ENCODE measurements at regions not wholly inside any gene's neighbourhood (a gene's known extent, or its start where the extent isn't known, plus 50 kb on each side); places are given as distances from the start of the nearest gene placed in this dataset.

DNA sequence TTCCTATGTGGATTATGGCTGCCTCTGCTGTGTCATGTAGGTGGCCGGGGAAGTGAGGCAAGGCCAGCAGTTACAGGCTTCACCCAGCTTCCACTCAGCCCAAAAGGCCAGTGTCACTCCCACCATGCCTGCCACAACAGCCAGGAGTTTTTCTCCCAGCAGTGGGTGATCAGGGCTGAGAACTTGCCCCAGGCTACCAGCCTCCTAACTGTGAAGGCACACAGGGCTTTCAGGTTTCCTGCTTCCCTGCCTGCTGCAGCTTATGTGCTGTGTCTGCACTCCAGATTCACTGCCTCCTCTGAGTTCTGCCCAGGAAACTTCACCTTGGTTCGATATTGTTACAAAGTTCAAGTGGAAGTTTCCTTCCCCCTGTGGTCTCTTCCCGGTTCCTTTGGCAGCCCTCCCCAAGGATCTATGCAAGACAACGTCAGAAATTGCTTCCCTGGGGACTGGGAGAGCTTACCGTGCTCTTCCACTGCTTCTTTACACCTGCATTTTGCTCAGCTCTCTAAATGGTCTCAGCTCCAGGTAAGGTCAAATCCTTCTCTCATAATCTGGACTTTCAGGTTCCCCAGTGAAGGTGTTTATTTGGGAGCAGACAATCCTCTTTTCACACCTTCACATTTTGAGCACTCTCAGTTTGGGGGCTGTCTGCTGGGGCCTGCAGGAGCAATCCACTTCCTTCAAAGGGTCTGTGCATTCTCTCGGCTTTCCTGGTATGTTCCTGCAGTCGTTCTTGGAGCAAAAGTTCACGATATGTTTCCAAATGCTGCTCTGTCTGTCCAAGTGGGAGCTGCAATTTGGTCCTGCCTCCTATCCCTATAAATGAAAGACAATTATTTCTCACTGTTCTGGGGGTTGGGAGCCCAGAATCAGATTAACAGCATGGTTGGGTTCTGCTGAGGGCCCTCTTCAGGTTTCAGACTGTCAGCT lies 1730.1 kb upstream of the PRR20A start:
- intact Hi-C loops (cut with DNase I): no loop called here
- DNase-seq (ENCODE audit: missing footprints): no peak
- no peak for ATAC-seq

DNA sequence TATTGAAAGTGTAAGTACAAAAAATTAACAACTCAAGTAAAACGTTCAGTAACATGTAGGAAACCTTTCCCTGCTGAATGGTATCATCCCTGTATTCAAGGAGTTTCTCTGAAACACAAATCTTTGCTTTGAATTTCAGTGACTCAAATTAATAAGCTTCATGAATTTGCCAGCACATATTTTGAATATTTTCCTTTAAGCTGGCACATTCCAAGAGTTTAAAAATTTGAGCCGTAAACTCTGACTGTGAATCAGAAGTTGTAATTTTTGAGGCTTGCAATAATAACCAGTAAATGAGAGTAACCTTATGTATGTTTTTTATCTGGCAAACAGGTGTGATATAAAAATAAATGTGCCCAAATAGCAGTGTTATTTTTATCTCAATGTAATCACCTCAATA lies 1722.6 kb upstream of the PRR20A start:
- no peak for DNase-seq (ENCODE audit: missing footprints)
- ATAC-seq: no peak
- intact Hi-C loops (cut with DNase I): no loop called here

DNA sequence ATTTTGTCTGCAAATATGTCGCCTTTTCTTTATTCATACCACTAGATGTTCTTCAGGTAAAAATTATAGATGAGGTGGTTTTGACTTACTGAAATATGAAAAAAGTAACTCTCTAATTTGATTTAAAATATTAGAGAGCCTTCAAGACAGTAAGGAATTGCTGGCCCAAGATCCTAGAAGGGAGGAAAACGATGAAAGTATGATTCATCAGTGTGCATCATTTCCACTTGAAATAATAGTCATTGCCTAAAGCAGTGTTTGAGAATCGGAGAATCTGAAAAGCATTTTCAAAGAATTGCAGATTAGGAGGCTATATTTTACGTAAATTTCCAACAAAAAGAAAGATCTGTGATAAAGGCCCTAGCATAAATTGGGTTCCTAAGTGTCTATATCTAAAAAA lies 1707.9 kb upstream of the PRR20A start:
- intact Hi-C loops (cut with DNase I): no loop called here
- ATAC-seq (no peak), DNase-seq (ENCODE audit: missing footprints) (no peak)

DNA sequence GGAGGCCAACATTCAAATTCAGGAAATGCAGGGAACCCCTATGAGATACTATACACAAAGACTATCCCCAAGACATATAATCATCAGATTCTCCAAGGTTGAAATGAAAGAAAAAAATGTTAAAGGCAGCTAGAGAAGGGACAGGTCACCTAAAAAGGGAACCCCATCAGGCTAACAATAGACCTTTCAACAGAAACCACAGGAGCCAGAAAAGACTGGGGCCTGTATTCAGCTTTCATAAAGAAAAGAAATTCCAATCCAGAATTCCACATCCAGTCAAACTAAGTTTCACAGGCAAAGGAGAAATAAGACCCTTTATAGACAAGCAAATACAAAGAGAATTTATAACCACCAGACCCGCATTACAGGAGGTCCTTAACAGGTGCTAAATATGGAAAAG lies 1703.6 kb upstream of the PRR20A start:
- no peak for DNase-seq (ENCODE audit: missing footprints)
- intact Hi-C loops (cut with DNase I): no loop called here
- ATAC-seq: no peak

DNA sequence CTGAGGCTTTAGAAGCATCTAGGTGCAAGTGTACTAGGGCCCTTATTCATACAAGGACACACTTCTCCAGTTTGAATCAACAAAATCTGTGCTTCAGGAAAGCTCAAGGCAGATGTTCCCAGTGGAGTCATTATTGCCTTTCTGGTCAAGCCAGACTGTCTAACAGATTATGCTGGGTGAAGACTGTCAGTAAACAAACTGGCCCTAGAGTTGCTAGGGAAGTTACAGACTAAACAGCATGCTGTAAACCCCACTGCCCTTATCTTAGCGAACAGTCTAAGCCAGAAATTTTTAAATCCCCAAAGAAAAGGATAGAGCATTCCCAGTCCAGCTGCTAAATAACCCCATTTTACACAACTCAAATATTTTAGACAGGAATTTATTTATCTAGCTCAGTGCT lies 1701.3 kb upstream of the PRR20A start:
- ATAC-seq: no peak
- intact Hi-C loops (cut with DNase I): no loop called here
- DNase-seq (ENCODE audit: missing footprints): no peak

DNA sequence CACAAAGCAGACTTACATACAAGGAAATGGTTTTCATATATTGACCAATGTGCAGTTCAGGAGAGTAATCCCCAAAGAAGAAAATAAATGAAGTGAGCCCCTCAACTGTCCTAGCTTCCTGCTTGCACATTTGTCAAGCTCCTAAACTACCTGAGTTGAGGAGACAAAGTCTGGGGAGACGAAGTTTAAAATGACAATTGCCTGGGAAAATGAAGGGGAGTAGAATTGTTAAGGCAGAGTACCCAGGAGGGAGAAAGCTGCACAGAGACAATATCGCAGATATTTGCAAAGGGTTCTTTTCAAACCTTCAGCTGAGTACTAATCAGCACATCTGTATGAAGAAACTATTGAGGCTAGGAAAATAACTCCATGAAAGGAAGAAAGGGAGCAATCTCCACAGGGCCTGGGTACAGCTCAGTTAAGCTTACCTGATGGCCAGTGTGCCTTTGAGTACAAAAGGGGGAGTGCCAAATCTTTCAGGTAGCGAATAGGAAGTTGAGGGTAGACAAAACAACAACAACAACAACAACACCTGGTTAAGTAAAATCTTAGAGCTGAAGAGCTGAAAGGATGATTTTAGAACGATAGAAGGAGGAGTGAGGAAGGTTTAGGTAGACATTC lies 1700.1 kb upstream of the PRR20A start:
- no peak for DNase-seq (ENCODE audit: missing footprints)
- ATAC-seq: no peak
- intact Hi-C loops (cut with DNase I): no loop called here

DNA sequence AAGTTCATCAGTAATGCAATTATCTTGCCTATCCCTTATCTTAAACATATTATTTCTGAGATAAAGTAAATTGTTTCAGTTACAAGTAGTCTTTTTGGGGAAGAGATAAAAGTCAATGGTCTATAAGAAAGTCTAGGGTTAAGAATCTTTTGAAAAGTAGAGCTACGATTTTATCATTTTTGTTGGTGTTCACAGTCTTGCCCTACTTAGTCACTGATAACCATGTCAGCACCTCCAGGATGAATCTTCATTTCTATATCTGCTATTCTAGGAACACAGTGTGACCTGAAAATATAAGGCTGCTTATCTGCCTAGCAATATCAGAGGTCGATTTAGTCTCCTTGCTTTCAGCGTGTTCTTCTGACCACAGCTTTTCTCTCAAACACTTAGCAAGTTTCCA lies 1676.5 kb upstream of the PRR20A start:
- intact Hi-C loops (cut with DNase I): no loop called here
- DNase-seq (ENCODE audit: missing footprints): no peak
- ATAC-seq: no peak

DNA sequence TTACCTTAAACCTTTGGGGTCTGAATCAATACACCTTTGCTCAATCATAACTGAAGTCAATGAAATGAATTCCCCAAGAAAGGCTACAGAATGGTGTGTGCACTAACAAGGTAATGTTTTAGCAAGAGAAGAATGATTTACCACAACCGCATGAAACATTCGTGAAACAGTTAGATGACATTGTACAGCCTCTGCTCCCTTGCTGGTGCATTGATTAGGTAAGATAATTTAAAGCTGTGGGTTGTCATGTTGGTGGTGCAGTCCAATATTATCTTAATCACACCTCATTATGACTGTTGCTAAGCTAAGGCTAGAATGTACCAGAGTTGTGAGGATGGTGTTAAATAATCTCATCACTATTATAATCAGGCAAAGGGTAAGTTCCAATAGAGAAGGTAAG lies 1673.2 kb upstream of the PRR20A start:
- ATAC-seq: no peak
- no peak for DNase-seq (ENCODE audit: missing footprints)
- intact Hi-C loops (cut with DNase I): no loop called here

DNA sequence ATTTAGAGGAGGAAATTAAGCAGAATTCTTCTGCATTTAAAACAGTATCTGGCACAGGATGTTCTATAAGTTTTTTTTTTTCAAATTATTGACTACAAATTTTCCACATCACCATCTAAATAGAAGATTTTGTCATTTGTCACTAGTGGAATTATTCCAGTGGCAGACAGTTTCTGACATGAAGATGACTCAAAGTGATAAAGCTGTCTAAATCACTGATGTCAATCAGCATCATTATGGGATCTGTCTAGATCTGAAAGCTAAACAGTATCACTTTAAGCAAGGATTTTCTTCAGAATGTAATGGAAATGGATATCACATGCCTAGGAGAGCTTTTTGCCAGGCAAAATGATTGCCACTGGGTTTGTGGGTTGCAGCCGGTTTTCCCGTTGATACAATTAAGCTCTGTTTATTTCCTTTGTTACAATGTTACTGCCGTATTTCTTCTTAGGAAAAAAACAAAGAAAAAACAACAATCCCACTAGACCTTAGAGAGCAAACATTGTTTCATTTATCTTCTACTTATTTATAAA lies 1657.0 kb upstream of the PRR20A start:
- no peak for ATAC-seq
- DNase-seq (ENCODE audit: missing footprints): no peak
- intact Hi-C loops (cut with DNase I): no loop called here

DNA sequence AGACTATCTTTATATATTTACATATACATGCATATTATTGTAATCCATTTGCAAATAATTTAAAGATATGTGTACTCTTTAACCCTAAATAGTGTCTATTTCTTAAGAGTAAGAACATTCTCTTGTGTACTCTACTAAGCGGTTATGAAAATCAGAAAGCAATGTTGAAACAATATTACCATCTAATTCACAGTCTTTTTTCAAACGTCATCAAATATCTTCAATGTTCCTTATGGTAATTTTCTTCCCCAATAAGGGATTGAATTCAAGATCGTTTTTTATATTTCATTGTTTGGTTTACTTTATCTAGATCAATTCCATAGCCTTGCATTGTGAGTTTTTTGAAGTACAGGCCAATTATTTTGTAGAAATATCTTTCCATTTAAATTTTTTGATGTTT lies 1647.4 kb upstream of the PRR20A start:
- ATAC-seq (no peak), DNase-seq (ENCODE audit: missing footprints) (no peak)
- intact Hi-C loops (cut with DNase I): no loop called here

DNA sequence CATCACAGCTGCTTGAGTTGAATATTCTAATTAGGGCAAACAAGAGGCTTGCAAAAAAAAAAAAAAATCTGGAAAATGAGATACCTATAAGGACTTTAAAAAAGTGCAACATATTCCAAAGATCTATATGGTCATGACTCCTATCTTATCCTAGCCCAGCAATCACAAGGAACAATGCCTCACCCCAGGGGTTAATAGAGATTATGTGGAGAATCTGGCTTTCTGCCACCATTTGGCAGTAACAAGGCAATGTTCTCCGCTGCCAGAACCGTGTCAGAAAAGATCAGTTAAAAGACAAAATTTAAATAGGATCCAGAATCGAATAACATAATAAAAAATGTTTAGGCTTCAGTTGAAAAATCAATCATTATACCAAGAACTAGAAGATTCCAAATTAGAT lies 1643.2 kb upstream of the PRR20A start:
- no peak for DNase-seq (ENCODE audit: missing footprints)
- ATAC-seq: no peak
- intact Hi-C loops (cut with DNase I): no loop called here

DNA sequence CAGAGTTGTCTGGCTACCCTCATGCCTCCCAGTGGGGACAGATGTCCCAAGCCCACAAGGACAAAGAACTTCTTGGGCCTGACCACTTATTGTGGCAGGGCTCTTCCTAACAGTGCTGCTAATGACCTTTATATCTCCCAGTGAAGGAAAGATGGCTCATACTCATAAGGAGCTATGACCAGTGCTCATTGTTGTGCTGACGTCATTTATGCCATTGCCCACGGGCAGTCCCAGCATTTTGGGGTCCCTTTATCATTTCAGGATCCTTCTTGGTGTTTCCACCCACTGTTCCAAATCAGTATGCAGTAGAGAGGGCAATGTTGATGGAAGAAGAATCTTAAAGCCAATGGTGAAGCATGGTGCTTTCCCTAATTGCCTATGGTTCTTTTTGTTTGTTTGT lies 1640.0 kb upstream of the PRR20A start:
- no peak for DNase-seq (ENCODE audit: missing footprints)
- no peak for ATAC-seq
- intact Hi-C loops (cut with DNase I): no loop called here

DNA sequence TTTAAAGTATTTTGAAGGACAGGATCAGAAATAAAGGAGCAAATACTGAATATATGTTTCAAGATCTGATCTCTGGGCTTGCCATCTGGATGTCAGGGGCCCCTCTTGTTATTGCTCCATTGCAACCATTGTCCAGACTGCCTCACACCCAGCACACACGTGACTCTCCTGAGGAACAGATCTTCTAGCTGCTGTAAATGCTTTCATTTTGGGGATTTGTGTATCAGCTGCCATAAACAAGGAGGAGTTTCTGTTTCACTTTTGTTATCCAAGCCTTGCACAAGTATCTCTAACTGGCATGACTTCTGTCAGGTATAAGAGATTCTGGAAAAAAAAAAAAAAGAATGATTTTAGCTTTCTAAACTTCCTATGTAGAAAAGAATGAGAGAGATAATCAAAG lies 1624.1 kb upstream of the PRR20A start:
- ATAC-seq (no peak), DNase-seq (ENCODE audit: missing footprints) (no peak)
- intact Hi-C loops (cut with DNase I): no loop called here

DNA sequence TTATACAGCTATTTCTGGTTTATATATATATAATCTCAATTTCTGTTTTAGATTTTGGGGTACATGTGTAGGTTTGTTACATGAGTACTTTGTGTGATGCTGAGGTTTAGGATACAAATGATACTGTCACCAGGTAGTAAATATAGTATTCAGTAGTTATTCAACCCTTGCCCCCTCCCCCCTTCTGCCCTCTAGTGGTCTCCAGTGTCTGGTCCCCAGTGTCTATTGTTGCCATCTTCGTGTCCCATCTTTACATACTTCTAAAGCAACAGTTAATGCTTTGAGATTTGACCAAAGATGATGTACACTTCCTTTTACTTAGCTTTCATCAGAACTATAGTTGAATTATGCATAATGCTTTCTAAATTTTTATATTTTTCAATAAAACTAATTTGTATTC lies 1623.4 kb upstream of the PRR20A start:
- ATAC-seq: no peak
- intact Hi-C loops (cut with DNase I): no loop called here
- no peak for DNase-seq (ENCODE audit: missing footprints)

DNA sequence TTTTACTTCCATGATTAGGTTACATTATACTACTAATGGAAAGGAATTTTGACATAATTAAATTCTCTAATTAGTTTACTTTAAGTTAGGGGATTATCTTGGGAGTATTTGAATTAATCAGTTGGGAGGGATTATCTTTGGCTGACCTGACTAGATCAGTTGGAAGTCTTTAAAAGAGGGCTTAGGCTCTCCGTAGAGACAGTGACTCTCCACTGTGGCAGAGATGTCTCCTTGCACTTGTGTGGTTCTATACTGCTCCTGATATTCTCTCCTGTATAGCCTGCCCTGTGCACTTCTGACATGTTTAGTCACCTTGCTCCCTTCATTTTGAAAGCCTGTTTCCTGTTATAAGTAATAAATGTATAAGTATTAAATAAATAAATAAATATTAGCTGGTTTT lies 1612.3 kb upstream of the PRR20A start:
- ATAC-seq: no peak
- intact Hi-C loops (cut with DNase I): no loop called here
- DNase-seq (ENCODE audit: missing footprints): no peak

DNA sequence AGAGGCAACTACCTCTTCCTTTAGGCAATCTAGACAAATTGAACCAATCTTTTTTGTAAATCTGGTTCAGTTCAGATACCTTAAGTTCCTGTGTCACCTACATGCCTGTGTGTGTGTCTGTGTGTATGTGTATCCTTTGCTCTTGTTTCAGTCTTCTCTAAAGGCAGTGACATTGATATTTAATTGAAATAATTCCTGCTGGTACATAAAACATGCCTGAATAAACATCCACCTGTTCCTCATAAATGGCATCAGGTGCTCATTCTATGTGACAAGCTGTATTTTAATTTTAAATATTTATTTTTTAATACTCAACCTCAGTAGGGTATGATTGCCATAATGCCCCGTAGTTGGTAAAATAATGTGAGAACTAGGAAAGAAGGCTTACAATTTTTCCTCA lies 1606.4 kb upstream of the PRR20A start:
- no peak for DNase-seq (ENCODE audit: missing footprints)
- no peak for ATAC-seq
- intact Hi-C loops (cut with DNase I): no loop called here

DNA sequence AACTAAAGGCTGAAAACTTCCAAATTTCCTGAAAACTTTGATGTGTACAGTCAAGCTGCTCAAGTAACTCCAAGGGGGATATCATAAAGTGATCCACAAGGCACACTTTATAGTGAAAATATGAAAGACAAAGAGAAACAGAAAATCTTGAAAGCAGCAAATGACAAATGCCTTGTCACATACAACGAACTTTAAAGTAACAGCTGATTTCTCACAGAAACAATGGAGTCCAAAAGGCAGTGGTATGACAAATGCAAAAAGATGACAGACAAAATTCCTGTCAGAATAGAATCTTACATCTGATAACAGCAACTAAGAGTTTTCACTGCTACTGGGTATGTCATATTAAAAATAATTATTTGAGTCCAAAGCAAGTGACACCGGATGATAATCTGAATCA lies 1602.3 kb upstream of the PRR20A start:
- ATAC-seq: no peak
- no peak for DNase-seq (ENCODE audit: missing footprints)
- intact Hi-C loops (cut with DNase I): no loop called here

DNA sequence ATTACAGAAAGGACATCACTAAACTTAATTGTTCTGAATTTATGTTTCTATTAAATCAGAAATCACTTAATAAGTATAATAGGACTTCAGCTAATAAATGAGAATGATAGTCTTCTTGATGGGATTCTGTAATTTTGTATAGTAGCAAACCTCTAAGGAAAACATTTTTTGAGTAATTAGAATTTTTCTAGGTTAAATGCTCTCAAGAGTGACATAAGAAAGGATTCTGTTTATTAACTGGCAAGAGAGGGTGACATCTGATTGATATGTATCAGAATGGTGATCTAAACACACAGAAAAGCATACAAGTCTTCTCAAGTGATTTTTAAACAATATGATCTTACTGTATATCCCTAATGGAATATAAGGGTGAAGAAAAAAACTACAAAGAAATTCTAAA lies 1597.7 kb upstream of the PRR20A start:
- no peak for ATAC-seq
- intact Hi-C loops (cut with DNase I): no loop called here
- no peak for DNase-seq (ENCODE audit: missing footprints)

DNA sequence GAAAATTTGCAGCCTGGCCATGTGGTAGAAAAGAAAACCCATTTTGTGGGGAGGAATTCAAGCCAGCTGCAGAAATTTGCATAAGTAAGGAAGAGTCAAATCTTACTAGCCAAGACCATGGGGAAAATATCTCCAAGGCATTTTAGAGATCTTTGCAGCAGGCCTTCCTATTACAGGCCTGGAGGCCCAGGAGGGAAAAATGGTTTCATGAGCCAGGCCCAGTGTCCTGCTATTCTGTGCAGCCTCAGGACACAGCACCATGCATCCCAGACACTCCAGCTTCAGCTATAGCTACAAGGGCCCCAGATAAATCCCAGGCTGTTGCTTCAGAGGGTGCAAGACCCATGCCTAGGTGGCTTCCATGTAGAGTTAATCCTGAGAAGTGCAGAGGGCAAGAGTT lies 1590.1 kb upstream of the PRR20A start:
- no peak for ATAC-seq
- intact Hi-C loops (cut with DNase I): no loop called here
- no peak for DNase-seq (ENCODE audit: missing footprints)

DNA sequence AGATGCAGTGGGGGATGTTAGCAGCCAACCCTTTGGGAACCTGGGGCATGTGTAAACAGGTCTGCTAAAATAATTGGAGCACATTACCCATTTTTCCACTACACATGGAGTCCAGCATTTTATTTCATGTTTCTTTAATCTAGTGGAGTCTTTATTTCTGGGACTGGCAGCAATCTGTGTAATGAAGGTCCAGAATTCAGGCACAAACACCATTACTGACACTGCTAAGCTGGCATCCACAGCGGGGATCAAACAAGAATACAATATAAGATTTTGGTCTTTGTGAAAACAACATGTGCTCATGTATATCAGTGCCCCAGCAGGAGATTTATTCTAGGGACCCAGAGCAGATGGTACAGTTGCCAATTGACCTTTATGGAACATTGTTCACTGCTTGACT lies 1587.0 kb upstream of the PRR20A start:
- DNase-seq (ENCODE audit: missing footprints): no peak
- ATAC-seq: no peak
- intact Hi-C loops (cut with DNase I): no loop called here
